ENCODE measurements at regions not wholly inside any gene's neighbourhood (a gene's known extent, or its start where the extent isn't known, plus 50 kb on each side); places are given as distances from the start of the nearest gene placed in this dataset.

- DNase-seq (ENCODE audit: low read depth in 2 of 2), result no peak
Observed at GRCh38 chr2:481388-481787, 193.5 kb upstream of the ALKAL2 start.

DNA sequence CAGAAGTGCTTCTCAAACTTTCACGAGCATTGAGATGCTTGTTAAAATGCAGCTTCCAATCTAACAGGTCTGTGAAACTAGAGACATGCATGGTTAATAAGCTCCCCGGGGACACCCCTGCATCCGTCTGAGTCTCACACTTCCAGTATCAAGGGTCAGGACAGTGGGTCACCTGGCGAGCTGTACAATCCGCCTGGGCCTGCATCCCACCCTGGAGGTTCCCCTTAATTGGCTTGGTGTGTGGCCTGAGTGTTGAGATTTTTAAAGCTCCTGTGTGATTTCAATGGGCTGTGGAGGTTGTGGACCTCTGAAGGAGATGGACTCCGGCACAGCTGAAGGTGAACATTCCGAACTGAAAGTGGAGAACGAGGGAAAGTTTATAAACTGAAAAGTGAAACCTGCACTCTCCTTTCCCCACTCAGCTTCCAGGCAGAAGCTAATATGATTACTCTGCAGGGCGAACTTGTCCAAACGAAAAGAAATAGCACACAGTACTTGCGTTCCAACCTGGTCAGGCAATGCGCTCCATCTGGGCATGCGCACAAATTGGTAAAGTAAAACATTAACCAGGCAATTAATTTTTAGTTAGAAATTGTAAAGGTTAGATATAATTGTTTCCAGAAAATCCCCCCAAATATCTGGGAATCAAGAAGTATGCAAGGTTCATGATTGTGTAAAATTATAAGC lies 191.7 kb upstream of the ALKAL2 start:
- DNase-seq (ENCODE audit: low read depth in 2 of 2), result no peak

DNA sequence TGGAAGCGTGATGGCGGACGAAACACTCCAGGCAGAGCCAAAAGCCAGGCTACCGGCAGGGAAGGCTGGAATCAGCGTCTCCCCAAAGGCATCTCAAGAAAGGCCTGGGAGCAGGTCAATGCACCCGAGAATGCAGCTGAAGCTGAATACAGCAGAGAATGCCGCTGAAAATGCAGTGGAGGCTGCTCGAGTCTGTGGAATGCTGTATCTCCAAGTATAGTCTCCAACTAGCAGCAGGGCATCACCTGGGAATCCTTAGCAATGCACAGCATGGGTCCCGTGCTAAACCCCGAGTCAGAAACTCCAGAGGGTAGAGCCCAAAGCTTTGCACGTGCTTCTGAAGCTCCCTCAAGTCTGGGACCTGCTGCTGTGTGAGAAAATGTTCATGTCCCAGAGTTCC lies 191.1 kb upstream of the ALKAL2 start:
- DNase-seq (ENCODE audit: low read depth in 2 of 2), result no peak

DNA sequence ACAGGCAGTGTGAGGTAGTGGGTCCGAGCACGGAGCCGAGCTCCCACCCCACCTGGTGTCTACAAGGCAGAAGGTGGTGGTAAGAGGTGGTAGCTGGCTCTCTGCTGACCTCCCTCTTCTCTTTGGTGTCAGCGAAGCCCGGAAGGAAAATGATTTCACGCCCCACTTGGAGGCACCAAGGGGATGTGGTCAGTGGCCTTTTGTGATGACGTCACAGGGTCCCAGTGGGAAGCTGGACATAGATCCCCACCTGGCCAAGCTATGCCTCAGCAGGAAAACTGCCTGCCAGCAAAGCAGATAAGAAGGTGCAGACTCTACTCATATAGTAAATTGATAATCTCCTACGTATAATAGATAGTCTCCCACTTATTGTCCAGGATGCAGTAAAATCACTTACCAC lies 183.7 kb upstream of the ALKAL2 start:
- no peak for DNase-seq (ENCODE audit: low read depth in 2 of 2)

GRCh38 chr2:469514-469913 lies 181.6 kb upstream of the ALKAL2 start:
- no peak for DNase-seq (ENCODE audit: low read depth in 2 of 2)

- DNase-seq (ENCODE audit: low read depth in 2 of 2), result no peak
Observed at GRCh38 chr2:468648-469336, 180.9 kb upstream of the ALKAL2 start.

- DNase-seq (ENCODE audit: low read depth in 2 of 2), result no peak
Observed at GRCh38 chr2:467892-468647, 180.2 kb upstream of the ALKAL2 start.

- no peak for DNase-seq (ENCODE audit: low read depth in 2 of 2)
Observed at GRCh38 chr2:467543-467891, 179.6 kb upstream of the ALKAL2 start.

DNA sequence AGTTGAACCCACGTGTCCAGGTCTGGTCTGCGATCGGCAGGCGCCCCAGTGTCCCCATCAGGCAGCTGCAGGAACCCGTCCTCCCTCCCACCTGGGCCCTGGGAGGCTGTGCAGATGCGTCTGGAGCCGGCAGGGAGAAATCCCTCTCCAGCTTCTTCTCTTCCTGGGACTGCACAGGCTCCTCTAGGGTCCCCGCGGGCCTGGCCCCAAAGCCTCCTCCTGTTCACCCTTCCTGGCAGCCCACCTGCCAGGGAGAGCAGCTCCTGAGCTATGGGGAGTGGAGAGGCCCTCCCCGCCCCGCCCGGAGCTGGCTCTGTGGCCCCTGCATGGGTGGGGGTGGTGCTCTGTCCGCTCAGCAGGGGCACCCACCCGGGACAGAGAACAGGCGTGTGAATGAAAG lies 179.2 kb upstream of the ALKAL2 start:
- DNase-seq (ENCODE audit: low read depth in 2 of 2), result no peak

GRCh38 chr2:464562-465309 lies 176.8 kb upstream of the ALKAL2 start:
- no peak for DNase-seq (ENCODE audit: low read depth in 2 of 2)

DNA sequence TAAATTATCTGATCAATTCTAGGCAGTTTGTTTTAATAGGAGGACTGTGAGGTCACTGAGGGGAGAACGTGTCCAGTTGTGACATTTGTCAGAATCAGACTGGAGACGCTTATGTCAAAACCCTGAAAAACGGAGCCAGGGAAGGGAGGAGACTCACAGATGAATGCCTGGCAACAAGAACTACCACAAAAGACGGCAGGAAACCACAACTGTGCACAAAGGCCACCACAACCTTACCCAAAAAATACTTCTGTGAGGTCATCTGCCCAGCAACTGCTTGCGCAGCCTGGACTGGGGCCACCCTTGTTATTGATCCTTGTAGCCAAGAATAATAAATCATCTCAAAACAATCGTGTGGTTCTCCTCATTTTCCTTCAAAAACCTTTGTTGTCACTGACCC lies 173.0 kb upstream of the ALKAL2 start:
- no peak for DNase-seq (ENCODE audit: low read depth in 2 of 2)

DNA sequence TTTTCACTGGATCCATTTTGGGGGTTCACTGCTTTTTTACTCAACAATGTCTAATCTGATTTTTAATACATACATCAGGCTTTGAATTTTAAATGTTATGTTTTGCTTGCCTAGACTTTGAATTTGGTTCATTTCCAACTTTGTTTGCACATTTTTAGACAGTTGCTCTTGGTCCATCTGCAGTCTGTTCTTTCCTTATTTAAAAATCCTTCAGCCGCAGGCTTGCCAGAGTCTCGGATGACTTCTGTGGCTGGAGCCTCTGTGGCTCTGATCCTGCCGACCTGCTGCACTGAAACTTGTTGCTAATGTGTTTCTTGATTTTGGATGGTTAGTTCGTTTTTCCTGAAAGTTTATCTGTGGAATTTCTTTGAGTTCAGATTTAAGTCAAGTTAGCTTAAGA lies 172.0 kb upstream of the ALKAL2 start:
- no peak for DNase-seq (ENCODE audit: low read depth in 2 of 2)

GRCh38 chr2:458425-458815 lies 170.5 kb upstream of the ALKAL2 start:
- DNase-seq (ENCODE audit: low read depth in 2 of 2), result no peak

- DNase-seq (ENCODE audit: low read depth in 2 of 2), result no peak
Observed at GRCh38 chr2:457792-458424, 170.0 kb upstream of the ALKAL2 start.

DNA sequence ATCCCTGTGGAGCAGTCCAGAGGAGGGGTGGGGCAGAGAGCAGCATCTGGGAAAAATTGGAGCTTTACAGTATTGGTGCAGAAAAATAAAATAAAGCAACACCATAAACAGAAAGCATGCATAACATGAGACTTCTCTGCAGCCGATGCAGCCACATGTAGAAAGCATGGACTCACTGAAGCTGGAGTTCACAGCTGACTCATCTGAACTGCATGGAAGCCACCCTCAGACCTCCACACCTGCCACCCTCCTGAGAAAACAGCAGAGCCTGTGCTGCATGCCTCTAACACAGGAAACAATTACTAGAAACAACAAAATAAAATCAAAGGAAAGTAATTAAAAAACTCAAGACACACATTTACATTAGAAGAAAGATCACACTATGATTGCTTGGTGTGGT lies 169.4 kb upstream of the ALKAL2 start:
- no peak for DNase-seq (ENCODE audit: low read depth in 2 of 2)

DNA sequence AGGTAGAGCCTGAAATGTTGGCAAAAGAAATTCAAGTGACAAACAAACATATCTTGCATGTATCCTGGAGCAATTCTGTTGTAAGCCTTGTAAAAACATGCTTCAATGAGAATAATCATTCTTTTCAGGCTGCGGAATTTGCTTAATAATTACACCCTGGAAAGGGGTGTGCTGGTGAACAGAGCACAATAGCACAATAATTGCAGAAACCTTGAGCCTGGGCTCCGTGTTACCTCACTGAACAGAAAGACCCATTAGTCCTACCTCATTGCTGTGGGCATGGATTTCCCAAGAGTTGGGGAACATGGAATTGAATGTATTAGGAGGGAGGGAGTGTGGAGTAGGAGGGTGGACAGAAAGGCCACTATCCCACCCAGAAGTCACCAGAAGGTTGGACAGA lies 168.0 kb upstream of the ALKAL2 start:
- DNase-seq (ENCODE audit: low read depth in 2 of 2), result no peak

- DNase-seq (ENCODE audit: low read depth in 2 of 2), result no peak
Observed at GRCh38 chr2:455015-455705, 167.3 kb upstream of the ALKAL2 start.

DNA sequence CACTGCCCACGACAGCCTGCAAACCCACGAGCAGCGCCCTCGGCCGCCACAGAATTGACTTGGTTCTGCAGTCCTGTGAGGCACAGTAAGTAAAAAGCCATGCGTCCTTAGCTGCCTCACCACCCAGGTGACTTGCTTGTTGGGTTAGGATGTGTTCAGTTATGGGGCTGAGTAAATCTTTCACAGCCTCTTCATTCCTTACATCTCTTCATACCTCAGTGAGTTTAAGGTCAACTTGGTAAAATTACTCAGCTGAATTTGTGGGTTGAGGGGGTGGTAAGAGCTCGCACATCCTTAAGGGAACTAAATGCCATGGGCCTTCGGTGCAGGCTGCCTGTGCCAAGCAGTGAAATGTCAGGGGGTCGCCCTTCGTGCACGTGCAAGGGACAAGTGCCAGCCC lies 165.2 kb upstream of the ALKAL2 start:
- no peak for DNase-seq (ENCODE audit: low read depth in 2 of 2)

GRCh38 chr2:451495-451894 lies 163.6 kb upstream of the ALKAL2 start:
- no peak for DNase-seq (ENCODE audit: low read depth in 2 of 2)

DNA sequence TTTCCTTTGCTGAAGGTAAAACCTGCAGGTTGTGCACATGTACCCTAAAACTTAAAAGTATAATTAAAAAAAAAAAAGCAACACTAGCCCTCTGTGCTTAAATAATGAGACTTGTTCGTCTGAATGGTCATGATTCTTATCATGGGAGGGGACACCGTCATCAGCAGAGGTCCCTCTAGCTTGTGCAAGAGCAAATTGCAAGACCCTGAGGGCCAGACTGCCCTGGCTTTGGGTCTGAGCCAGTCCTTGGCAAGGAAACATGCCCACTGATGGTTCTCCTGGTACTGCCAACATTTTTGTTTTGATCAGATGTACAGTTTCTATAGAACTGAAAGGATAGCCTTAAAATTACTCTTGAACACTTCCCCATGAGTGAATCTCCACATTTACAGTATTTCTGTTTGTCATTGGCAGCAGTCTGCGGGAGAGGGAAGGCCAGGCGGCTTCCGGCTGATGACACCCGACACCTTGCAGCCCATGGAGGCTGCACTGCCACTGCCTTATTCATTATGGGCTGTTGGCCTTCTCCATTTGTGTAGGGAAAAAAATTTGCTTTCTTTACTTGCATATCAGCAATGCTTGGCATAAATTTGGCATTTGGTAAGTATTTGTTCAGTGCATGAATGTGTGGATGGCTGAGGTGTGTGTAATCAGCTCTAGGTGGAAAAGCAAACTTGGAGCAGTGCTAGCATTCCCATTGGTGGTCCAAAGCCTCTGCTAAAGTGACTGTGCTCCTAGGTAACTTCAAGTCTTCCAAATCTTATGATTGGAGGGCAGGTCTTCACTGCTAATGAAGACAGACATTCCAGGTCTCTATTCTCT lies 161.6 kb upstream of the ALKAL2 start:
- DNase-seq (ENCODE audit: low read depth in 2 of 2), result no peak
